ENCODE measurements at regions not wholly inside any gene's neighbourhood (a gene's known extent, or its start where the extent isn't known, plus 50 kb on each side); places are given as distances from the start of the nearest gene placed in this dataset.

DNA sequence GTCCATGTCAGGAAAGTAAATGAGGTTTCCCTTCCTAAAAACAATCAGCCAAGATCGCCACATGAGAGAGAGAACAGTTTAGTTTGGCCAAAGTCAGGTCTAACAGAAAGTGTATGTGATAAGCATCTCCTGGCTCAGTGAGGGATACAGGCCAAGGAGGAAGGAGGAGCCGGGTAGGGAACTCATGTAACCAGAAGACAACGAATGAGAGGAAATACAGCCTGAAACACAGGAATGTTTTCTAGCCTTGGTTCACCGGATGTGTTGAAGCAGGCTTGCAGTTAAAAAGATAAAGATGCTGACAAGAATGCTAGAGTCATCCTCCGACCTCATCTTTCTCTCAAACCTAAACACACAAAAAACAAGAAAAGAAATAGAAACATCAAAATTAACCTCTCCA, 283.9 kb upstream of the SIX2 start:
- CTCF ChIA-PET, result no interaction called here
- TF ChIP-seq, protein P1, sequence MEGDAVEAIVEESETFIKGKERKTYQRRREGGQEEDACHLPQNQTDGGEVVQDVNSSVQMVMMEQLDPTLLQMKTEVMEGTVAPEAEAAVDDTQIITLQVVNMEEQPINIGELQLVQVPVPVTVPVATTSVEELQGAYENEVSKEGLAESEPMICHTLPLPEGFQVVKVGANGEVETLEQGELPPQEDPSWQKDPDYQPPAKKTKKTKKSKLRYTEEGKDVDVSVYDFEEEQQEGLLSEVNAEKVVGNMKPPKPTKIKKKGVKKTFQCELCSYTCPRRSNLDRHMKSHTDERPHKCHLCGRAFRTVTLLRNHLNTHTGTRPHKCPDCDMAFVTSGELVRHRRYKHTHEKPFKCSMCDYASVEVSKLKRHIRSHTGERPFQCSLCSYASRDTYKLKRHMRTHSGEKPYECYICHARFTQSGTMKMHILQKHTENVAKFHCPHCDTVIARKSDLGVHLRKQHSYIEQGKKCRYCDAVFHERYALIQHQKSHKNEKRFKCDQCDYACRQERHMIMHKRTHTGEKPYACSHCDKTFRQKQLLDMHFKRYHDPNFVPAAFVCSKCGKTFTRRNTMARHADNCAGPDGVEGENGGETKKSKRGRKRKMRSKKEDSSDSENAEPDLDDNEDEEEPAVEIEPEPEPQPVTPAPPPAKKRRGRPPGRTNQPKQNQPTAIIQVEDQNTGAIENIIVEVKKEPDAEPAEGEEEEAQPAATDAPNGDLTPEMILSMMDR (conservative IDR thresholded peaks at IDR 0.05; ENCODE audit: low read depth, low read length), result no peak
- no peak overlapping the region for H2AFZ ChIP-seq (ENCODE audit: low read length)

GRCh38 chr2:45291296-45291701, 282.0 kb upstream of the SIX2 start:
- Histone ChIP-seq H2AFZ (ENCODE audit: low read length) (no peak overlapping the region), H3K79me2 (ENCODE audit: low read length) (no peaks in the 10 kb centered on the region), H3K27me3 (ENCODE audit: low read length) (no peaks in the 10 kb centered on the region), H3K9me2 (replicated peaks; ENCODE audit: low read length) (no peaks in the 10 kb centered on the region), H3K27ac (ENCODE audit: low read length) (no peak overlapping the region), H3F3A (ENCODE audit: low read length, unreplicated experiment) (no peaks in the 10 kb centered on the region), H3K36me3 (ENCODE audit: low read depth, low read length) (no peaks in the 10 kb centered on the region), H3K9ac (ENCODE audit: low read length) (no peak overlapping the region), H3K4me2 (ENCODE audit: low read length) (no peak overlapping the region), H3K9me3 (ENCODE audit: low read length) (no peaks in the 10 kb centered on the region), H3K4me1 (ENCODE audit: insufficient read depth, low read length) (peaks cover 10% of the 10 kb centered on the region), H3K4me3 (ENCODE audit: low read length) (no peak overlapping the region), H4K20me1 (ENCODE audit: low read length) (no peaks in the 10 kb centered on the region)
- no peak for TF ChIP-seq EZH2phosphoT487 (IDR thresholded peaks at IDR 0.05; ENCODE audit: borderline replicate concordance, low read length)
- TF ChIP-seq, protein P1 (conservative IDR thresholded peaks at IDR 0.05; ENCODE audit: low read depth, low read length), result no peak
- no peak for TF ChIP-seq EZH2 (IDR thresholded peaks at IDR 0.05; ENCODE audit: low read length, unreplicated experiment)
- ATAC-seq, result no peak
- ChIA-PET CTCF (no interaction called here), POLR2A (ENCODE audit: unreplicated experiment) (no interaction called here)
- no TSS peak for BruUV-seq (replicated peaks)
- intact Hi-C loops (cut with micrococcal nuclease), result no loop called here
- no peak for DNase-seq

More for the DNA sequence above, 283.9 kb upstream of the SIX2 start:
- Histone ChIP-seq H3K4me3 (ENCODE audit: low read length) (no peak overlapping the region), H3K4me1 (ENCODE audit: insufficient read depth, low read length) (peaks cover 5% of the 10 kb centered on the region), H3K9me2 (replicated peaks; ENCODE audit: low read length) (no peaks in the 10 kb centered on the region), H3K9me3 (ENCODE audit: low read length) (no peaks in the 10 kb centered on the region), H3K79me2 (ENCODE audit: low read length) (no peaks in the 10 kb centered on the region), H4K20me1 (ENCODE audit: low read length) (no peaks in the 10 kb centered on the region), H3K27me3 (ENCODE audit: low read length) (no peaks in the 10 kb centered on the region), H3K36me3 (ENCODE audit: low read depth, low read length) (no peaks in the 10 kb centered on the region), H3K4me2 (ENCODE audit: low read length) (no peak overlapping the region), H3K9ac (ENCODE audit: low read length) (no peak overlapping the region), H3F3A (ENCODE audit: low read length, unreplicated experiment) (no peaks in the 10 kb centered on the region), H3K27ac (ENCODE audit: low read length) (no peak overlapping the region)
- intact Hi-C loops (cut with micrococcal nuclease), result no loop called here
- POLR2A ChIA-PET (ENCODE audit: unreplicated experiment), result no interaction called here
- no TSS peak for BruUV-seq (replicated peaks)
- DNase-seq (no peak), ATAC-seq (no peak)

- ChIA-PET CTCF (interaction anchor here (0.6 kb wide), 1 partner anchor 189 kb away, joined by 4 read pairs; no protein-coding TSS in a partner anchor), POLR2A (ENCODE audit: unreplicated experiment) (no interaction called here)
- Histone ChIP-seq H3K9me3 (ENCODE audit: low read length) (no peaks in the 10 kb centered on the region), H3K4me3 (ENCODE audit: low read length) (no peak overlapping the region), H3F3A (ENCODE audit: low read length, unreplicated experiment) (peaks cover 1% of the 10 kb centered on the region), H3K79me2 (ENCODE audit: low read length) (no peaks in the 10 kb centered on the region), H3K4me1 (ENCODE audit: insufficient read depth, low read length) (peaks cover 14% of the 10 kb centered on the region), H3K27me3 (ENCODE audit: low read length) (no peaks in the 10 kb centered on the region), H3K9me2 (replicated peaks; ENCODE audit: low read length) (no peaks in the 10 kb centered on the region), H3K27ac (ENCODE audit: low read length) (no peak overlapping the region), H4K20me1 (ENCODE audit: low read length) (no peaks in the 10 kb centered on the region), H3K36me3 (ENCODE audit: low read depth, low read length) (no peaks in the 10 kb centered on the region), H2AFZ (ENCODE audit: low read length) (no peak overlapping the region), H3K4me2 (ENCODE audit: low read length) (no peak overlapping the region), H3K9ac (ENCODE audit: low read length) (no peak overlapping the region)
- DNase-seq (no peak), ATAC-seq (no peak)
- TF ChIP-seq, protein P1 (conservative IDR thresholded peaks at IDR 0.05; ENCODE audit: low read depth, low read length), result no peak
- no peak for TF ChIP-seq EZH2phosphoT487 (IDR thresholded peaks at IDR 0.05; ENCODE audit: borderline replicate concordance, low read length)
- TF ChIP-seq EZH2 (IDR thresholded peaks at IDR 0.05; ENCODE audit: low read length, unreplicated experiment), result no peak
- BruUV-seq (replicated peaks), result no TSS peak
- intact Hi-C loops (cut with micrococcal nuclease), result no loop called here
Observed at GRCh38 chr2:45289997-45290709, 280.9 kb upstream of the SIX2 start.
